ENCODE measurements at regions not wholly inside any gene's neighbourhood (a gene's known extent, or its start where the extent isn't known, plus 50 kb on each side); places are given as distances from the start of the nearest gene placed in this dataset.
A peak's percentile ranks its signal among the peaks of the same experiment; 100 is the strongest.
"Not testable (repeated sequence)": the region's sequence is repeated elsewhere in the genome, so short reads cannot be mapped to it uniquely, and the experiment has no call there.

- H3K9me3 ChIP-seq (ENCODE audit: control insufficient read depth, insufficient read depth, low read length); H3K36me3 ChIP-seq (ENCODE audit: control insufficient read depth, insufficient read depth, low read length); H3K4me1 ChIP-seq (ENCODE audit: control insufficient read depth, insufficient read depth, low read length); H3K27me3 ChIP-seq (ENCODE audit: control insufficient read depth, insufficient read depth, low read length); H3K9ac ChIP-seq (ENCODE audit: low read depth, low read length); H3K4me3 ChIP-seq (ENCODE audit: low read depth, low read length): not testable (repeated sequence)
Measured at GRCh38 chr4:77263976-77264375, 107.0 kb downstream of the CCNG2 start.

GRCh38 chr4:77264826-77265225 is 107.8 kb downstream of the CCNG2 start:
- no peaks in the 10 kb centered on the region for H3K4me1 ChIP-seq (ENCODE audit: control insufficient read depth, insufficient read depth, low read length)
- H3K36me3 ChIP-seq (ENCODE audit: control insufficient read depth, insufficient read depth, low read length) = no peaks in the 10 kb centered on the region
- no peak overlapping the region for H3K4me3 ChIP-seq (ENCODE audit: low read depth, low read length)
- no peaks in the 10 kb centered on the region for H3K9me3 ChIP-seq (ENCODE audit: control insufficient read depth, insufficient read depth, low read length)
- H3K9ac ChIP-seq (ENCODE audit: low read depth, low read length) = no peak overlapping the region
- no peaks in the 10 kb centered on the region for H3K27me3 ChIP-seq (ENCODE audit: control insufficient read depth, insufficient read depth, low read length)

- Histone ChIP-seq H3K9ac (ENCODE audit: low read depth, low read length) (no peak overlapping the region), H3K9me3 (ENCODE audit: control insufficient read depth, insufficient read depth, low read length) (no peaks in the 10 kb centered on the region), H3K4me3 (ENCODE audit: low read depth, low read length) (no peak overlapping the region), H3K27me3 (ENCODE audit: control insufficient read depth, insufficient read depth, low read length) (no peaks in the 10 kb centered on the region), H3K4me1 (ENCODE audit: control insufficient read depth, insufficient read depth, low read length) (no peaks in the 10 kb centered on the region), H3K36me3 (ENCODE audit: control insufficient read depth, insufficient read depth, low read length) (no peaks in the 10 kb centered on the region)
Measured at GRCh38 chr4:77268108-77268507, 111.1 kb downstream of the CCNG2 start.

DNA sequence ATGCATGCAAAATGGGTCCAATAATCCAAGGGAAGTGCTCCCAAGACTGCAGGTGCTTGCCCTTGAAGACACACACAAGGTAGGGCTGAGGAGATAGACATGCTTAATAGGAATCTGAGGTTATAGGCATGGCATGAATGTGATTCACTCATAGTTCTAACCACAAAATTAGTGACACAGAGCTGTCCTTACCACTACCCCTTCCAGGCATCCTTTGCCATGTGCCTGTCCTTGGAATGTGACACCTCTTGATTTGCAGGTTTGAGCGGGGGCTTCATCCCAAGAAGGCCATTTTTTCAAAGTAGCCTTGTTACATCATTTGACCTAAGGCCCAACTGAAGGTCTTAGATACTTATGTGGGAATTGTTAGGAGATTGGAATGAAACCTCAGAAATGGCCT is 112.5 kb downstream of the CCNG2 start:
- Histone ChIP-seq H3K4me3 (ENCODE audit: low read depth, low read length) (no peak overlapping the region), H3K9me3 (ENCODE audit: control insufficient read depth, insufficient read depth, low read length) (no peaks in the 10 kb centered on the region), H3K9ac (ENCODE audit: low read depth, low read length) (no peak overlapping the region), H3K36me3 (ENCODE audit: control insufficient read depth, insufficient read depth, low read length) (no peaks in the 10 kb centered on the region), H3K27me3 (ENCODE audit: control insufficient read depth, insufficient read depth, low read length) (no peaks in the 10 kb centered on the region), H3K4me1 (ENCODE audit: control insufficient read depth, insufficient read depth, low read length) (no peaks in the 10 kb centered on the region)

- Histone ChIP-seq H3K36me3 (ENCODE audit: control insufficient read depth, insufficient read depth, low read length) (no peaks in the 10 kb centered on the region), H3K27me3 (ENCODE audit: control insufficient read depth, insufficient read depth, low read length) (no peaks in the 10 kb centered on the region), H3K9ac (ENCODE audit: low read depth, low read length) (no peak overlapping the region), H3K4me1 (ENCODE audit: control insufficient read depth, insufficient read depth, low read length) (no peaks in the 10 kb centered on the region), H3K4me3 (ENCODE audit: low read depth, low read length) (no peak overlapping the region), H3K9me3 (ENCODE audit: control insufficient read depth, insufficient read depth, low read length) (no peaks in the 10 kb centered on the region)
Measured at GRCh38 chr4:77273412-77273811, 116.4 kb downstream of the CCNG2 start.

GRCh38 chr4:77279114-77279513 is 122.1 kb downstream of the CCNG2 start:
- H3K9me3 ChIP-seq (ENCODE audit: control insufficient read depth, insufficient read depth, low read length); H3K27me3 ChIP-seq (ENCODE audit: control insufficient read depth, insufficient read depth, low read length); H3K36me3 ChIP-seq (ENCODE audit: control insufficient read depth, insufficient read depth, low read length); H3K4me3 ChIP-seq (ENCODE audit: low read depth, low read length); H3K4me1 ChIP-seq (ENCODE audit: control insufficient read depth, insufficient read depth, low read length); H3K9ac ChIP-seq (ENCODE audit: low read depth, low read length): not testable (repeated sequence)

DNA sequence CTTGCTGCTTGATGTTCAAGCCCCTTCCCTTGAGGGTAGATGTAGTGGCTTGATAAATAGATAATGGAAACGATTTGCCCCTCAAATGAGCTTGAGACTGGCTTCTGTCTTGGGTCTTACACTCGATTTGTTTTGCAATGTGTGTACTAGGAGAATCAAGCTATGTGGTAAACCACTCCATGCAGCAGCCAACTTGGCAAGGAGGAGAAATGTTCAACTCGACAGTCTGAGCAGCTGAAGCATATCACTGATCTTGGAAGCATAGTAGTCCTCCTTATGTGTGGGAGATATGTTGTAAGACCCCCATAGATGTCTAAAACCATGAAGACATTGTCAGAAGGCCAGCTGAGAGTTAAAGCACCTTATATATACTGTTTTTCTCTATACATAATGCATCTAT is 125.3 kb downstream of the CCNG2 start:
- H3K36me3 ChIP-seq (ENCODE audit: control insufficient read depth, insufficient read depth, low read length) = no peaks in the 10 kb centered on the region
- no peaks in the 10 kb centered on the region for H3K4me1 ChIP-seq (ENCODE audit: control insufficient read depth, insufficient read depth, low read length)
- no peak overlapping the region for H3K4me3 ChIP-seq (ENCODE audit: low read depth, low read length)
- H3K27me3 ChIP-seq (ENCODE audit: control insufficient read depth, insufficient read depth, low read length) = peaks cover 7% of the 10 kb centered on the region
- no peaks in the 10 kb centered on the region for H3K9me3 ChIP-seq (ENCODE audit: control insufficient read depth, insufficient read depth, low read length)
- H3K9ac ChIP-seq (ENCODE audit: low read depth, low read length) = no peak overlapping the region

DNA sequence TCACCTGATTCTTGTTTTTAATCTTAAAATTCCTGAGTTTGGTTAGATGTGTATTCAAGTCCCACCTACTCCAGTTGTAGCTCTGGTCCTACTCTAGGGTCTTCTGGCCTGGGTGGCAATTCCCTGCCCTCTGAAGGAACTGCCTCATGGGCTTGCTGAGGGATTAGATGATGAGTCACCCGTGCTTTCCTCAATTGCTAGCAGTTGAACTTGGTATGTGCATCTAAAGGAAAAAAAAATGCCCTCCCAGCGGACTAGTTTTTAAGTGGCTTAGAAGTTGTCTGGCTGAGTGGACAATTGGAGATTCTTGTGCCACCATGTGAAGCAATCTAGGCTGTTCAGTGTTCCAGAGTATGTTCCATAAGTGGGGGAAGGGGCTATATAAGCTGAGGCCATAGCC is 127.0 kb downstream of the CCNG2 start:
- H3K4me3 ChIP-seq (ENCODE audit: low read depth, low read length) = no peak overlapping the region
- no peaks in the 10 kb centered on the region for H3K36me3 ChIP-seq (ENCODE audit: control insufficient read depth, insufficient read depth, low read length)

GRCh38 chr4:77286906-77287305 is 129.9 kb downstream of the CCNG2 start:
- Histone ChIP-seq H3K36me3 (ENCODE audit: control insufficient read depth, insufficient read depth, low read length) (no peaks in the 10 kb centered on the region), H3K4me1 (ENCODE audit: control insufficient read depth, insufficient read depth, low read length) (no peaks in the 10 kb centered on the region)

More for the DNA sequence above, 127.0 kb downstream of the CCNG2 start:
- no peaks in the 10 kb centered on the region for H3K4me1 ChIP-seq (ENCODE audit: control insufficient read depth, insufficient read depth, low read length)
- peaks cover 7% of the 10 kb centered on the region for H3K27me3 ChIP-seq (ENCODE audit: control insufficient read depth, insufficient read depth, low read length)
- H3K9me3 ChIP-seq (ENCODE audit: control insufficient read depth, insufficient read depth, low read length) = no peaks in the 10 kb centered on the region
- H3K9ac ChIP-seq (ENCODE audit: low read depth, low read length) = no peak overlapping the region

GRCh38 chr4:77293426-77293825 is 136.4 kb downstream of the CCNG2 start:
- Histone ChIP-seq H3K36me3 (ENCODE audit: control insufficient read depth, insufficient read depth, low read length) (no peaks in the 10 kb centered on the region), H3K9me3 (ENCODE audit: control insufficient read depth, insufficient read depth, low read length) (no peaks in the 10 kb centered on the region), H3K27me3 (ENCODE audit: control insufficient read depth, insufficient read depth, low read length) (no peaks in the 10 kb centered on the region), H3K9ac (ENCODE audit: low read depth, low read length) (no peak overlapping the region), H3K4me1 (ENCODE audit: control insufficient read depth, insufficient read depth, low read length) (no peaks in the 10 kb centered on the region), H3K4me3 (ENCODE audit: low read depth, low read length) (no peak overlapping the region)

More at GRCh38 chr4:77286906-77287305, 129.9 kb downstream of the CCNG2 start:
- no peaks in the 10 kb centered on the region for H3K9me3 ChIP-seq (ENCODE audit: control insufficient read depth, insufficient read depth, low read length)
- H3K4me3 ChIP-seq (ENCODE audit: low read depth, low read length) = no peak overlapping the region
- H3K9ac ChIP-seq (ENCODE audit: low read depth, low read length) = no peak overlapping the region
- peaks cover 3% of the 10 kb centered on the region for H3K27me3 ChIP-seq (ENCODE audit: control insufficient read depth, insufficient read depth, low read length)

DNA sequence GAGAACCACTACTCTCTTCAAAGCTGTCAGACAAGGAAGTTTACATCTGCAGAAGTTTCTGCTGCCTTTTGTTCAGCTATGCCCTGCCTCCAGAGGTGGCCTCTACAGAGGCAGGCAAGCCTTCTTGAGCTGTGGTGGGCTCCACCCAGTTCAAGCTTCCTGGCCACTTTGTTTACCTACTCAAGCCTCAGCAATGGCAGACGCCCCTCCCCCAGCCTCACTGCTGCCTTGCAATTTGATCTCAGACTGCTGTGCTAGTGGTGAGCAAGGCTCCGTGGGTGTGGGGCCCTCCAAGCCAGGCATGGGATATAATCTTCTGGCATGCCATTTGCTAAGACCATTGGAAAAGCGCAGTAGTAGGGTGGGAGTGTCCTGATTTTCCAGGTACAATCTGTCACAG is 144.0 kb downstream of the CCNG2 start:
- H3K4me1 ChIP-seq (ENCODE audit: control insufficient read depth, insufficient read depth, low read length); H3K9ac ChIP-seq (ENCODE audit: low read depth, low read length); H3K9me3 ChIP-seq (ENCODE audit: control insufficient read depth, insufficient read depth, low read length); H3K36me3 ChIP-seq (ENCODE audit: control insufficient read depth, insufficient read depth, low read length); H3K27me3 ChIP-seq (ENCODE audit: control insufficient read depth, insufficient read depth, low read length): not testable (repeated sequence)
- peak overlapping the region; percentile 13 for H3K4me3 ChIP-seq (ENCODE audit: low read depth, low read length)

GRCh38 chr4:77305766-77306165 is 148.8 kb downstream of the CCNG2 start:
- Histone ChIP-seq H3K9me3 (ENCODE audit: control insufficient read depth, insufficient read depth, low read length) (no peaks in the 10 kb centered on the region), H3K36me3 (ENCODE audit: control insufficient read depth, insufficient read depth, low read length) (no peaks in the 10 kb centered on the region), H3K27me3 (ENCODE audit: control insufficient read depth, insufficient read depth, low read length) (no peaks in the 10 kb centered on the region), H3K9ac (ENCODE audit: low read depth, low read length) (no peak overlapping the region), H3K4me1 (ENCODE audit: control insufficient read depth, insufficient read depth, low read length) (peaks cover 5% of the 10 kb centered on the region), H3K4me3 (ENCODE audit: low read depth, low read length) (no peak overlapping the region)

- H3K36me3 ChIP-seq (ENCODE audit: control insufficient read depth, insufficient read depth, low read length) = no peaks in the 10 kb centered on the region
- H3K9me3 ChIP-seq (ENCODE audit: control insufficient read depth, insufficient read depth, low read length) = no peaks in the 10 kb centered on the region
- no peak overlapping the region for H3K4me3 ChIP-seq (ENCODE audit: low read depth, low read length)
- H3K9ac ChIP-seq (ENCODE audit: low read depth, low read length) = no peak overlapping the region
- no peaks in the 10 kb centered on the region for H3K4me1 ChIP-seq (ENCODE audit: control insufficient read depth, insufficient read depth, low read length)
- no peaks in the 10 kb centered on the region for H3K27me3 ChIP-seq (ENCODE audit: control insufficient read depth, insufficient read depth, low read length)
Measured at GRCh38 chr4:77306496-77306895, 149.5 kb downstream of the CCNG2 start.

Measured in iPS-15b (cell line).